Parathyroid adenoma (tissue), 2 donors: ENCODE measurements at regions not wholly inside any gene's neighbourhood (a gene's known extent, or its start where the extent isn't known, plus 50 kb on each side); places are given as distances from the start of the nearest gene placed in this dataset.

Experiments
- H2AFZ ChIP-seq: fragments of 300-600 bp; sonication (generic); one replicate; pipeline ENCODE4 v1.7.0; 2017; ENCODE audit warnings: antibody characterized with exemption, mild to moderate bottlenecking
- H3K27ac ChIP-seq: fragments of 300-600 bp; sonication (generic); one replicate; pipeline ENCODE4 v1.7.0; 2017
- H3K27me3 ChIP-seq: fragments of 300-600 bp; sonication (generic); one replicate; pipeline ENCODE4 v1.7.0; 2017; ENCODE audit warnings: low read length; ENCODE audit not compliant: control insufficient read depth, insufficient read depth
- H3K36me3 ChIP-seq: fragments of 300-600 bp; sonication (generic); one replicate; pipeline ENCODE4 v1.7.0; 2017; ENCODE audit warnings: low read length; ENCODE audit not compliant: control insufficient read depth, insufficient read depth
- H3K4me1 ChIP-seq: fragments of 300-600 bp; sonication (generic); one replicate; pipeline ENCODE4 v1.7.0; 2017; ENCODE audit warnings: control low read depth
- H3K4me2 ChIP-seq: fragments of 300-600 bp; sonication (generic); one replicate; pipeline ENCODE4 v1.7.0; 2017; ENCODE audit warnings: low read length
- H3K4me3 ChIP-seq: fragments of 300-600 bp; sonication (generic); one replicate; pipeline ENCODE4 v1.7.0; 2017; ENCODE audit warnings: low read depth, low read length
- H3K79me2 ChIP-seq: fragments of 300-600 bp; sonication (generic); one replicate; pipeline ENCODE4 v1.7.0; 2017; ENCODE audit warnings: control low read depth
- H3K9ac ChIP-seq: fragments of 300-600 bp; sonication (generic); one replicate; pipeline ENCODE4 v1.7.0; 2017; ENCODE audit warnings: mild to moderate bottlenecking
- H3K9me3 ChIP-seq: fragments of 300-600 bp; sonication (generic); one replicate; pipeline ENCODE4 v1.7.0; 2017; ENCODE audit warnings: low read length; ENCODE audit not compliant: control insufficient read depth
- CTCF ChIP-seq: fragments of 300-600 bp; sonication (generic); IDR thresholded peaks from one replicate; pipeline ENCODE4 v1.7.0; 2017; ENCODE audit warnings: antibody characterized with exemption, mild to moderate bottlenecking
- donor health status: primary hyperparathyroidism.

- Histone ChIP-seq H3K27me3 (no peaks in the 10 kb centered on the region), H2AFZ (no peak overlapping the region), H3K4me1 (no peaks in the 10 kb centered on the region), H3K27ac (no peak overlapping the region), H3K79me2 (no peaks in the 10 kb centered on the region), H3K4me3 (no peak overlapping the region), H3K36me3 (no peaks in the 10 kb centered on the region), H3K9ac (no peak overlapping the region), H3K4me2 (no peak overlapping the region), H3K9me3 (no peaks in the 10 kb centered on the region)
- TF ChIP-seq CTCF, result no peak
These were observed 321.0 kb upstream of the IRX4 start for GRCh38 chr5:2203774-2204173.

- H3K79me2 ChIP-seq, result no peaks in the 10 kb centered on the region
- H2AFZ ChIP-seq, result no peak overlapping the region
- no peaks in the 10 kb centered on the region for H3K36me3 ChIP-seq
- no peaks in the 10 kb centered on the region for H3K27me3 ChIP-seq
- no peak for TF ChIP-seq CTCF
- H3K9me3 ChIP-seq, result no peaks in the 10 kb centered on the region
- no peak overlapping the region for H3K4me2 ChIP-seq
- no peak overlapping the region for H3K4me3 ChIP-seq
- no peaks in the 10 kb centered on the region for H3K4me1 ChIP-seq
- no peak overlapping the region for H3K9ac ChIP-seq
- H3K27ac ChIP-seq, result no peak overlapping the region
These were observed 319.1 kb upstream of the IRX4 start for GRCh38 chr5:2201832-2202231.

- no peak for TF ChIP-seq CTCF
- H3K4me1 ChIP-seq, result no peaks in the 10 kb centered on the region
- no peaks in the 10 kb centered on the region for H3K79me2 ChIP-seq
- H3K36me3 ChIP-seq, result no peaks in the 10 kb centered on the region
- H2AFZ ChIP-seq, result no peak overlapping the region
- H3K9ac ChIP-seq, result no peak overlapping the region
- H3K4me2 ChIP-seq, result no peak overlapping the region
- no peak overlapping the region for H3K27ac ChIP-seq
- H3K27me3 ChIP-seq, result no peaks in the 10 kb centered on the region
- no peak overlapping the region for H3K4me3 ChIP-seq
- no peaks in the 10 kb centered on the region for H3K9me3 ChIP-seq
These were observed 318.7 kb upstream of the IRX4 start for GRCh38 chr5:2201421-2201820.

- TF ChIP-seq CTCF, result no peak
- no peak overlapping the region for H3K9ac ChIP-seq
These were observed 318.3 kb upstream of the IRX4 start for GRCh38 chr5:2201011-2201410.

GRCh38 chr5:2200261-2200950 lies 317.7 kb upstream of the IRX4 start:
- H3K79me2 ChIP-seq, result no peaks in the 10 kb centered on the region
- TF ChIP-seq CTCF, result no peak
- H3K4me1 ChIP-seq, result no peaks in the 10 kb centered on the region
- H3K4me3 ChIP-seq, result no peak overlapping the region
- H3K9me3 ChIP-seq, result no peaks in the 10 kb centered on the region
- H3K4me2 ChIP-seq, result no peak overlapping the region
- no peaks in the 10 kb centered on the region for H3K36me3 ChIP-seq
- no peak overlapping the region for H2AFZ ChIP-seq
- H3K9ac ChIP-seq, result no peak overlapping the region
- H3K27ac ChIP-seq, result no peak overlapping the region
- H3K27me3 ChIP-seq, result no peaks in the 10 kb centered on the region

More at GRCh38 chr5:2201011-2201410, 318.3 kb upstream of the IRX4 start:
- H3K4me2 ChIP-seq, result no peak overlapping the region
- H3K36me3 ChIP-seq, result no peaks in the 10 kb centered on the region
- H2AFZ ChIP-seq, result no peak overlapping the region
- no peak overlapping the region for H3K27ac ChIP-seq
- no peak overlapping the region for H3K4me3 ChIP-seq
- no peaks in the 10 kb centered on the region for H3K4me1 ChIP-seq
- no peaks in the 10 kb centered on the region for H3K79me2 ChIP-seq
- H3K27me3 ChIP-seq, result no peaks in the 10 kb centered on the region
- H3K9me3 ChIP-seq, result no peaks in the 10 kb centered on the region
